GM06990 (cell line): ENCODE measurements at regions not wholly inside any gene's neighbourhood (a gene's known extent, or its start where the extent isn't known, plus 50 kb on each side); places are given as distances from the start of the nearest gene placed in this dataset.

ENCODE experiments used
- DNase-seq: peaks from one replicate; pipeline ENCODE4 v3.0.0-alpha.2; 2011; ENCODE audit not compliant: insufficient read length; ENCODE audit errors: extremely low read depth
- H3K27me3 ChIP-seq: replicated peaks from 2 replicates; pipeline ENCODE4 v1.6.0; 2011; ENCODE audit warnings: low read length; ENCODE audit not compliant: control insufficient read depth, insufficient read depth
- H3K36me3 ChIP-seq: 2 replicates; pipeline ENCODE4 v1.5.1; 2011; ENCODE audit warnings: low read length; ENCODE audit not compliant: control insufficient read depth, insufficient read depth
- H3K4me3 ChIP-seq: replicated peaks from 2 replicates; pipeline ENCODE4 v1.5.1; 2011; ENCODE audit warnings: low read depth, mild to moderate bottlenecking, control low read depth, low read length
- TF ChIP-seq, protein P1 (sequence below): IDR thresholded peaks from 2 replicates; pipeline ENCODE4 v1.5.1; 2011; ENCODE audit warnings: low read length, control low read depth, mild to moderate bottlenecking, inconsistent platforms; ENCODE audit not compliant: insufficient read depth, poor library complexity, severe bottlenecking

DNA sequence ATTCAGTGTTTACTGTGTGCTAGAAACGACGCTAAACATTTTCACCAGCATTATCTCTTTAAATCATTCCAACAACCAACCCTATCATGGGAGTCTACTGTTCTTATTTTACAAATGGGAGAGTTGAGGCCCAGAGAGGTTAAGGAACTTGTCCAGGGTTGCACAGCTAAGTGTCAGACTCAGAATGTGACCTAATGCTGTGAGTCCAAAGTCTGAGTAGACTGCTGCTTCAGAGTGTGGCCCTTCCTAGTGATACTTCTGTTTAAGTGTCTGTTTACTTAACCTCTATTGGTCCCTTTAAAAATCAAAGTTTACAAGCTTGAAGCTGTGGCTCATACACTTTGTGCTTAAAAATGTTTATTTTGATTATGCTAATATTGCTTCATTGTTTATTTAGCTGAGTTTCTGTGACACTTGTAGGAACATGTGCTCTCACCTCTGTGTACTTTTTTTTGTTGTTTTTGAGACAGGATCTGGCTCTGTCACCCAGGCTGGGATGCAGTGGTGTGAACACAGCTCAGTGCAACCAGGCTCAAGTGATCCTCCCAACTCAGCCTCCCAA is 84.4 kb upstream of the SYPL1 start:
- TF ChIP-seq, protein P1, sequence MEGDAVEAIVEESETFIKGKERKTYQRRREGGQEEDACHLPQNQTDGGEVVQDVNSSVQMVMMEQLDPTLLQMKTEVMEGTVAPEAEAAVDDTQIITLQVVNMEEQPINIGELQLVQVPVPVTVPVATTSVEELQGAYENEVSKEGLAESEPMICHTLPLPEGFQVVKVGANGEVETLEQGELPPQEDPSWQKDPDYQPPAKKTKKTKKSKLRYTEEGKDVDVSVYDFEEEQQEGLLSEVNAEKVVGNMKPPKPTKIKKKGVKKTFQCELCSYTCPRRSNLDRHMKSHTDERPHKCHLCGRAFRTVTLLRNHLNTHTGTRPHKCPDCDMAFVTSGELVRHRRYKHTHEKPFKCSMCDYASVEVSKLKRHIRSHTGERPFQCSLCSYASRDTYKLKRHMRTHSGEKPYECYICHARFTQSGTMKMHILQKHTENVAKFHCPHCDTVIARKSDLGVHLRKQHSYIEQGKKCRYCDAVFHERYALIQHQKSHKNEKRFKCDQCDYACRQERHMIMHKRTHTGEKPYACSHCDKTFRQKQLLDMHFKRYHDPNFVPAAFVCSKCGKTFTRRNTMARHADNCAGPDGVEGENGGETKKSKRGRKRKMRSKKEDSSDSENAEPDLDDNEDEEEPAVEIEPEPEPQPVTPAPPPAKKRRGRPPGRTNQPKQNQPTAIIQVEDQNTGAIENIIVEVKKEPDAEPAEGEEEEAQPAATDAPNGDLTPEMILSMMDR = no peak
- Histone ChIP-seq H3K36me3 (no peaks in the 10 kb centered on the region), H3K27me3 (no peaks in the 10 kb centered on the region; the same call in 1 of the 2 replicates), H3K4me3 (no peak overlapping the region)
- DNase-seq = no peak

DNA sequence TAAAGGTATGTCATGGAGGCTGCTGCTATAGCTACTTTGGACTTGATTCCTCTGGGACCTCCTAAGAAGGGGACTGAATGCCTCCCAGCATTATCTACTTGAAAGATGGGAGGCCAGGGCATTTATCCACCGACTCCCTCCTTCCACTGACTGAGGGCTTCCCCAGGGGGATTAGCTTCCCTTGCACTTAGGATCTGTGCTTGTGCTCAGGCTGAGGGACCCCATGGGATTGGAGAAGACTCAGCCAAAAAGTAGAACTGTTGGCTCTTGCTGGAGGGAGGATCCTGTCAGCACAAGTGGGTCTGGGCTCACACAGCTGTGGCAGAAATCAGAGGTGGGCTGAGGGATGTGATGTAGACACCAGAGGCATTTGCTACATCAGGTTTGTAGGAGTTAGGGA is 81.5 kb upstream of the SYPL1 start:
- no peak for DNase-seq
- TF ChIP-seq, protein P1 = no peak
- H3K4me3 ChIP-seq = no peak overlapping the region
- H3K27me3 ChIP-seq = no peaks in the 10 kb centered on the region; the same call in none of the 2 replicates
- H3K36me3 ChIP-seq = no peaks in the 10 kb centered on the region

DNA sequence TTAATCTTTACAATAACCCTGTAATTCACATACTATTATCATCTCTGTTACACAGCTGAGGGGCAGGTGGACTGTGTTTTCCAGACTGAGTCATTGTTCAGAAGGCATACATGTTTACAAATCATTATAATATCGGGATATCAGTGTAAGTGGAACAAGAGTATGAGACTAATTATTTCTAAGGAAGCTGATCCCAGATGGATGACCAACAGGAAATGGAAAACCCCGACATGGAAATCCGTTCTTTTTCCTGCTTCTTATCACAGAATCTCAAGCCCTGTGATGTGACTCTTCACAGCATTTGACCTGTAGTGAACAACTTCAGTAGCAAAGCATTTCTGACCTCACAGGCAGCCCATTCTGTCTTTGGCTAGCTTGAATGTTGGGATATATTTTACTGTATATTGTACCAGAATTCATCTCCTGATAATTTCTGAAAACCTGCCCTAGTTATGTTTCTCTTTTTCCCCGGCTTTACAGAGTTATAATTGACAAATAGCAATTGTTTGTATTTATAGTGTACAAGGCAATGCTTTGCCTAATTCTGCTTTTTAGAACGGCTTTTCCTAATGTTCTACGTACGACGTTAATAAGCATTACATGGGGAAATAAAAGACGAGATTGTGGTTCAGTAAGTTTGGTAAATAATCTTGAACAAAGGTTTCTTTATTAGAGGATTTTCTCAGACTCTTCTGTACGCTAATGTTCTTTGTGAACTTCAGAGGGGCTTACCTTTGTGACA is 78.6 kb upstream of the SYPL1 start:
- DNase-seq = no peak
- Histone ChIP-seq H3K4me3 (no peak overlapping the region), H3K36me3 (no peaks in the 10 kb centered on the region), H3K27me3 (no peaks in the 10 kb centered on the region; the same call in none of the 2 replicates)
- TF ChIP-seq, protein P1 = no peak

DNA sequence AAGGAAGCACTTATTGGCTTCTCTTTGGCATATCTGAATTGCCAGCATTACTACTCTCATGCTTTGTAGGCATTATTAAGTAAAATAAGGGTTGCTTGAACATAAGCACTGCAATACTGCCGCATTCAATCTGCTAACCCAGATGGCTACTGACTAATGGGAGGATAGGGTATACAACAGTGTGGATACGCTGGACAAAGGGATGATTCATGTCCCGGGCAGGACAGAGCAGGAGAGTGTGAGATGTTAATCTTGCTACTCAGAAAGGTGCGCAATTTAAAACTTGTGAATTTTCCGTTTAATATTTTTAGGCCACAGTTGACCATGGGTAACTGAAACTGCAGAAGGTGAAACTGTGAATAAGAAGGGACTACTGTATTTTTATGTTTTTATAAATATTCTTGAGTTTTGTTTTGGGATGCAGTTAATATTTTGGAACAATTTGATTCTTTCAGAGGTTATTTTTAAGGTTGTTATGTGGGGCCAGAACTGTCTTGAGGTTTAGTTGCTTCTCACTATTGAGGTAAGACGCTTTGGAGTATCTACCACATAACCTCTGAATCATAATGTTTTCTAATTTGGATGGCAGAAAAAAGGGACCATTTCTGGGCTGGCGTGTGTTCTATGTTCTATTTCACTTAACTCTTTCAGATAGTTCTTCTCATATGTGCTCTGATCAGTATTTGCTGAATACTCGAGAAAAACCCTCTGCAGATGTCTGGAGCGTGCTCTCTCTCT is 75.7 kb upstream of the SYPL1 start:
- Histone ChIP-seq H3K27me3 (no peaks in the 10 kb centered on the region; the same call in none of the 2 replicates), H3K4me3 (no peak overlapping the region), H3K36me3 (no peaks in the 10 kb centered on the region)
- DNase-seq = no peak
- TF ChIP-seq, protein P1 = no peak

DNA sequence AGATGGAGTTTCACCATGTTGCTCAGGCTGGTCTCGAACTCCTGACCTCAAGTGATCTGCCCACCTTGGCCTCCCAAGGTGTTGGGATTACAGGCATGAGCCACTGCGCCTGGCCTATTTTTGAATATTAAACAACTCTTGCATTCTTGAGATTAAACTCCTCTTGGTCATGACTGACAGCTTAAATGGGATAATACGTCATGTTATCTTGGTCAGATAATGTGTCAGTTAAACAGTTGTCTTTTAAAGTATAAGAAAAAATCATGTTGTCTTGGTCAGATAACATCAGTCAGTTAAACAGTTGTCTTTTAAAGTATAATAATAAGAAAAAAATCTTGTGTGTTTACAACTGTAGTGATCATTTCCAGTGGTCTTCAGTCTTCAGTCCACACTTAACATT is 73.6 kb upstream of the SYPL1 start:
- no peak overlapping the region for H3K4me3 ChIP-seq
- no peaks in the 10 kb centered on the region for H3K27me3 ChIP-seq
- no peak for DNase-seq
- TF ChIP-seq, protein P1 = no peak
- H3K36me3 ChIP-seq = no peaks in the 10 kb centered on the region
